GM12872 (cell line): ENCODE measurements at regions not wholly inside any gene's neighbourhood (a gene's known extent, or its start where the extent isn't known, plus 50 kb on each side); places are given as distances from the start of the nearest gene placed in this dataset.

ENCODE experiments used
- CTCF ChIP-seq: IDR thresholded peaks from 3 replicates; pipeline ENCODE4 v1.5.1; 2011; ENCODE audit warnings: low read depth, mild to moderate bottlenecking, low read length, moderate library complexity; ENCODE audit not compliant: insufficient read depth

GRCh38 chr14:31990926-31991572 lies 86.1 kb upstream of the ARHGAP5 start:
- no peak for TF ChIP-seq CTCF

- no peak for TF ChIP-seq CTCF
Observed at GRCh38 chr14:31992011-31992447, 85.1 kb upstream of the ARHGAP5 start.

- TF ChIP-seq CTCF = no peak
Observed at GRCh38 chr14:31993521-31993951, 83.6 kb upstream of the ARHGAP5 start.

- TF ChIP-seq CTCF = no peak
Observed at GRCh38 chr14:31994391-31995033, 82.6 kb upstream of the ARHGAP5 start.

- TF ChIP-seq CTCF = no peak
Observed at GRCh38 chr14:32003585-32003984, 73.5 kb upstream of the ARHGAP5 start.

GRCh38 chr14:32004300-32004699 lies 72.8 kb upstream of the ARHGAP5 start:
- TF ChIP-seq CTCF = no peak

- TF ChIP-seq CTCF = no peak
Observed at GRCh38 chr14:32005628-32006027, 71.5 kb upstream of the ARHGAP5 start.
